ENCODE measurements at regions not wholly inside any gene's neighbourhood (a gene's known extent, or its start where the extent isn't known, plus 50 kb on each side); places are given as distances from the start of the nearest gene placed in this dataset.

DNA sequence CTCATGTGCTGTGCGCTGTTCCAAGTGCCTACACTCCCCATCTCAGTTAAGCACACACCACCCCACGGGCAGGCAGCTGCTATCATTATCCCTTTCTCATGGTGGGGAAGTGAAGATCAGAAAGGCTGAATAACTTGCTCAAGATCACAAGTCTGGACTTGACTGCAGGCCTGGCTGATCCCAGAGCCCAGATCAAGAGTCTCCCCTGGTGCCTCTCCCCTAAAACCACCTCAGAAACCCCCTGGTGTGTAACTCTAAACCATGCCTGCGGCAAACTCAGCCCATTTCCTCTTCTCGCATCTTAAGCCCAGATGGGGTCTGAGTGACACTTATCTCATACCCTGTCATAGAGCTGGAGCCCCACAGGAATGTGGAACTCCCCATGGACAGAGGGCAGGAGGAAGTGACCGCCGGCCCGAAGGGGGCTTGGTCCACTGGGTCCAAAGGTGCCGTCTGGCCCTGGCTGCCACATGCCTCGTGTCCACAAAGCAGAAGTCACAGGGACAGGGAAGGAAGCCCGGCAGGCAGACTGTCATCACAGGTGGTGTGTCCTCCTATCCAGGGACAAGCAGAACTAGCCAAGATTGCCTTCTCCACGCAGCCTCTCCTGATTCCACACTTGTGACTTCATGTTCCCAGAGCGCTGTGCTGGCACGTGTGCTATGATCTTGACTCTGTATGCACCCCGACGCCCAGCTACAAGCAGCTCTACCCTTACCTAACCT lies 92.1 kb downstream of the SYF2 start:
- H3K9me3 ChIP-seq = no peaks in the 10 kb centered on the region
- H3K27ac ChIP-seq = no peak overlapping the region
- no peaks in the 10 kb centered on the region for H3K4me1 ChIP-seq
- 49 to 59% methylated on average over 15 of the region's 15 CpGs for WGBS, 2 donors
- ATAC-seq (peak in 2 of 4 donors; percentile 22 to 29), FAIRE-seq (no peak), DNase-seq (peak in 1 of 6 donors; percentile 19)
- H3K36me3 ChIP-seq = no peaks in the 10 kb centered on the region
- no peaks in the 10 kb centered on the region for H3K27me3 ChIP-seq
- intact Hi-C loops (cut with DNase I) = no loop called here
- TF ChIP-seq, protein P1, sequence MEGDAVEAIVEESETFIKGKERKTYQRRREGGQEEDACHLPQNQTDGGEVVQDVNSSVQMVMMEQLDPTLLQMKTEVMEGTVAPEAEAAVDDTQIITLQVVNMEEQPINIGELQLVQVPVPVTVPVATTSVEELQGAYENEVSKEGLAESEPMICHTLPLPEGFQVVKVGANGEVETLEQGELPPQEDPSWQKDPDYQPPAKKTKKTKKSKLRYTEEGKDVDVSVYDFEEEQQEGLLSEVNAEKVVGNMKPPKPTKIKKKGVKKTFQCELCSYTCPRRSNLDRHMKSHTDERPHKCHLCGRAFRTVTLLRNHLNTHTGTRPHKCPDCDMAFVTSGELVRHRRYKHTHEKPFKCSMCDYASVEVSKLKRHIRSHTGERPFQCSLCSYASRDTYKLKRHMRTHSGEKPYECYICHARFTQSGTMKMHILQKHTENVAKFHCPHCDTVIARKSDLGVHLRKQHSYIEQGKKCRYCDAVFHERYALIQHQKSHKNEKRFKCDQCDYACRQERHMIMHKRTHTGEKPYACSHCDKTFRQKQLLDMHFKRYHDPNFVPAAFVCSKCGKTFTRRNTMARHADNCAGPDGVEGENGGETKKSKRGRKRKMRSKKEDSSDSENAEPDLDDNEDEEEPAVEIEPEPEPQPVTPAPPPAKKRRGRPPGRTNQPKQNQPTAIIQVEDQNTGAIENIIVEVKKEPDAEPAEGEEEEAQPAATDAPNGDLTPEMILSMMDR (IDR thresholded peaks at IDR 0.05) = no peak
- H3K4me3 ChIP-seq = no peak overlapping the region

DNA sequence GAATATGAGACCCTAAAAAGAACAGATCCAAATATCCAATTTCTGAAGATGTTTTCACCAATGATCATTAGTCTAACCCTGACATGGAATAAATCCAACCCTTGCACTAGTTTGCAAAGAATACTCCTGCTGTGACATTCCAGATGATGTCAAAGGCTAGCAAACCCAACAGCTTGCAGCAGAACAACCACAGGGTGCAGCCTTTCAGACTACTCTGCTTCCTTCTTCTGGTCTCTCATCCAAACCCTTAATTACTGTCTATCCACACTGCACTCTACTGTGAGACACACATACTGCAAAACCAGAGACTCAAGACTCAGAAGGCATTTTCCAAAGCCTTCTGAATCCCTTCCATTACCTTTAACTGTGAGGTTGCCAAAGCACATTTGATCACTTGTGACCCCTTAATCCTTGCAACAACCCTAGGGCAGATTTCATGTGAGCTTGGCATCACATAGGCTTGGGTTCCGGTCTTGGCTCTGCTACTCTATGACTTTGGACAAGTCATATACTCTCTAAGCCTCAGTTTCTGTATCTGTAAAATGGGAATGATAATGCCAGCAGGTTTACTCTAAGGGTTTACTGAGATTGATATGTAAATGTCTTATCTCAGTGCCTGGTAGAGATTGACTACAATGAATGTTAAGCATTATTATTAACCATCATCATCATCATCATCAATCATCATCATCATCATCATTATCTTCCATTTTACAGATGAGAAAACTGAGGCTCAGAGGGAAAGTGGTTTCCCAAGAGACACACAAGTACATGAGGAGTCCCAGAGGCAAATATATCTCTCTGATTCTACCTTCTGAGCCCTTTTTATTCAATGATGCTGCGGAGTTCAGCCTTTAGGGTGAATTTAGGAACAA lies 94.5 kb downstream of the SYF2 start:
- no peak for FAIRE-seq
- 87 to 95% methylated on average over 2 of the region's 2 CpGs for WGBS, 2 donors
- H3K4me1 ChIP-seq = no peaks in the 10 kb centered on the region

DNA sequence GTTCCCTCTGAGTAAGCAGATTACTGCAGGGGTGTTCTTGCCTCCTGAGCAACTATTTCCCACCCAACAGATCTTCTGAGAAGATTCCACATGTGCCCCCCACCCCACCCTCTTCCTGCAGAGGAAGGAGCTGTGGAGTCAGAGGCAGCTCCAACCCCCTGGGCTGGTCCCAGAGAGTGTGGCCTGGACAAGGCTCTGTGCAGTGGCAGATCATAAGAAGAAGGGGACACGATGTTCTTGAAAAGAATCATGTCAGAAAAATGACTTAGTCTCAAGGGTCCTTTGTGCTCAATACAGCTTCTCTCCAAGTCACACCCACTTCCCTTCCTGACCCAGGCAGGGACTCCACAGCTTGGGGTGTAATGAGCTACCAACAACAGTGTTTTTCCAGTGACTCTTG lies 95.2 kb downstream of the SYF2 start:
- Histone ChIP-seq H3K4me3 (no peak overlapping the region), H3K4me1 (no peaks in the 10 kb centered on the region), H3K27me3 (no peaks in the 10 kb centered on the region), H3K27ac (no peak overlapping the region), H3K36me3 (no peaks in the 10 kb centered on the region), H3K9me3 (no peaks in the 10 kb centered on the region)
- 28 to 41% methylated on average over 1 of the region's 1 CpG for WGBS, 2 donors
- FAIRE-seq (no peak), ATAC-seq (no peak), DNase-seq (no peak)
- intact Hi-C loops (cut with DNase I) = no loop called here
- TF ChIP-seq, protein P1 (IDR thresholded peaks at IDR 0.05) = no peak

More for the DNA sequence above, 94.5 kb downstream of the SYF2 start:
- no peaks in the 10 kb centered on the region for H3K9me3 ChIP-seq
- H3K4me3 ChIP-seq = no peak overlapping the region
- intact Hi-C loops (cut with DNase I) = no loop called here
- no peaks in the 10 kb centered on the region for H3K36me3 ChIP-seq
- H3K27me3 ChIP-seq = no peaks in the 10 kb centered on the region
- ATAC-seq (no peak), DNase-seq (no peak)
- no peak overlapping the region for H3K27ac ChIP-seq
- TF ChIP-seq, protein P1 (IDR thresholded peaks at IDR 0.05) = no peak

DNA sequence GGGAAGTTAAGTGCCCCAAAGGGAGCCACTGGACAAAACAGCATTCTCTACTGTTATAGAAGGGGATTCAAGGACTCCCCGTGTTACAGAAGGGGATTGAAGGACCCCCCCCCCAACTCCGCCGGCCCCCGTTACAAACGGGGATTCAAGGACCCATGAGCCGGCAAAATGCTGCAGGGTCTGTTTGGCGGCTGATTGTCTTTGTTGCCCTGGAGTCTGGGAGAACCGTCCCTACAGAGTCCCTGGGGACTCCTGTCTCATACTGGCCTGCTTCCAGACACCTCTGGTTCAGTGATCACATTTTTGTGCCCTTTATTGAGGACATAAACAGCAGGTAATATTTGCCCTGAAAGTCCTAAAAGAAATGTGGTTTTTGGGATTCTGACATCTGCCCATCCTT lies 96.4 kb downstream of the SYF2 start:
- no peak overlapping the region for H3K27ac ChIP-seq
- no peaks in the 10 kb centered on the region for H3K4me1 ChIP-seq
- intact Hi-C loops (cut with DNase I) = no loop called here
- FAIRE-seq (no peak), DNase-seq (no peak), ATAC-seq (no peak)
- TF ChIP-seq, protein P1 (IDR thresholded peaks at IDR 0.05) = no peak
- H3K27me3 ChIP-seq = no peaks in the 10 kb centered on the region
- no peaks in the 10 kb centered on the region for H3K36me3 ChIP-seq
- WGBS, 2 donors = 59 to 60% methylated on average over 8 of the region's 8 CpGs
- no peaks in the 10 kb centered on the region for H3K9me3 ChIP-seq
- no peak overlapping the region for H3K4me3 ChIP-seq

Measured in pancreas (tissue), 10 donors.